ENCODE measurements at regions not wholly inside any gene's neighbourhood (a gene's known extent, or its start where the extent isn't known, plus 50 kb on each side); places are given as distances from the start of the nearest gene placed in this dataset.

GRCh38 chr4:31575504-31575903 lies 855.3 kb downstream of the PCDH7 start:
- no peak for TF ChIP-seq GATA3 (IDR thresholded peaks at IDR 0.05; ENCODE audit: low read depth, low read length)
- TF ChIP-seq GATA2 (IDR thresholded peaks at IDR 0.05; ENCODE audit: low read depth, low read length): no peak

Measured in SH-SY5Y (cell line).